Stomach (tissue), 4 donors: ENCODE measurements at regions not wholly inside any gene's neighbourhood (a gene's known extent, or its start where the extent isn't known, plus 50 kb on each side); places are given as distances from the start of the nearest gene placed in this dataset.

Experiments
- POLR2A ChIP-seq, 4 donors: fragments of 450-650 bp; IDR thresholded peaks; one replicate each; pipeline ENCODE4 v1.6.1; 2016; ENCODE audit warnings: antibody characterized with exemption in 4 of 4, control low read depth in 2 of 4, mild to moderate bottlenecking in 1 of 4, moderate library complexity in 1 of 4
- POLR2AphosphoS5 ChIP-seq, 3 donors: sonication (generic); formaldehyde crosslinking; IDR thresholded peaks; one replicate each; pipeline ENCODE4 v1.6.1; 2016; ENCODE audit warnings: antibody characterized with exemption in 3 of 3

- TF ChIP-seq POLR2AphosphoS5 (IDR thresholded peaks at IDR 0.05) (no peak), POLR2A (IDR thresholded peaks at IDR 0.05) (no peak)
Observed at GRCh38 chr14:65945327-65945726, 532.8 kb downstream of the FUT8 start.
